SK-N-SH (cell line): ENCODE measurements at regions not wholly inside any gene's neighbourhood (a gene's known extent, or its start where the extent isn't known, plus 50 kb on each side); places are given as distances from the start of the nearest gene placed in this dataset.

Experiments used
- CHD2 ChIP-seq: fragments of 150-350 bp; IDR thresholded peaks from 2 replicates; pipeline ENCODE4 v1.6.1; 2018; ENCODE audit warnings: low read length; ENCODE audit not compliant: partially characterized antibody
- JUND ChIP-seq: IDR thresholded peaks from 2 replicates; pipeline ENCODE4 v1.4.0; 2012
- NFIC ChIP-seq: IDR thresholded peaks from 2 replicates; pipeline ENCODE4 v1.4.0; 2012; ENCODE audit warnings: borderline replicate concordance
- RFX5 ChIP-seq: IDR thresholded peaks from 2 replicates; pipeline ENCODE4 v1.6.1; 2012; ENCODE audit warnings: mild to moderate bottlenecking, improper control_type of control experiment, low read length
- SIN3A ChIP-seq: IDR thresholded peaks from 2 replicates; pipeline ENCODE4 v1.6.1; 2012; ENCODE audit warnings: low read depth, mild to moderate bottlenecking, low read length, moderate library complexity, borderline replicate concordance
- TAF1 ChIP-seq: IDR thresholded peaks from 2 replicates; pipeline ENCODE4 v1.6.1; 2012; ENCODE audit warnings: low read depth, mild to moderate bottlenecking, low read length, moderate library complexity, borderline replicate concordance
- YY1 ChIP-seq: IDR thresholded peaks from 2 replicates; pipeline ENCODE4 v1.4.0; 2012; ENCODE audit warnings: low read depth, mild to moderate bottlenecking
- TF ChIP-seq, protein P1 (sequence below): fragments of 200-600 bp; sonication (generic); IDR thresholded peaks from 2 replicates; pipeline ENCODE4 v1.6.1; 2017; ENCODE audit warnings: antibody characterized with exemption, mild to moderate bottlenecking, moderate library complexity
- TF ChIP-seq, protein P2 (sequence below): IDR thresholded peaks from 2 replicates; pipeline ENCODE4 v1.4.0; 2012; ENCODE audit warnings: low read depth
- TF ChIP-seq, protein P3 (sequence below): IDR thresholded peaks from 2 replicates; pipeline ENCODE4 v1.4.0; 2012; ENCODE audit warnings: low read depth, borderline replicate concordance

DNA sequence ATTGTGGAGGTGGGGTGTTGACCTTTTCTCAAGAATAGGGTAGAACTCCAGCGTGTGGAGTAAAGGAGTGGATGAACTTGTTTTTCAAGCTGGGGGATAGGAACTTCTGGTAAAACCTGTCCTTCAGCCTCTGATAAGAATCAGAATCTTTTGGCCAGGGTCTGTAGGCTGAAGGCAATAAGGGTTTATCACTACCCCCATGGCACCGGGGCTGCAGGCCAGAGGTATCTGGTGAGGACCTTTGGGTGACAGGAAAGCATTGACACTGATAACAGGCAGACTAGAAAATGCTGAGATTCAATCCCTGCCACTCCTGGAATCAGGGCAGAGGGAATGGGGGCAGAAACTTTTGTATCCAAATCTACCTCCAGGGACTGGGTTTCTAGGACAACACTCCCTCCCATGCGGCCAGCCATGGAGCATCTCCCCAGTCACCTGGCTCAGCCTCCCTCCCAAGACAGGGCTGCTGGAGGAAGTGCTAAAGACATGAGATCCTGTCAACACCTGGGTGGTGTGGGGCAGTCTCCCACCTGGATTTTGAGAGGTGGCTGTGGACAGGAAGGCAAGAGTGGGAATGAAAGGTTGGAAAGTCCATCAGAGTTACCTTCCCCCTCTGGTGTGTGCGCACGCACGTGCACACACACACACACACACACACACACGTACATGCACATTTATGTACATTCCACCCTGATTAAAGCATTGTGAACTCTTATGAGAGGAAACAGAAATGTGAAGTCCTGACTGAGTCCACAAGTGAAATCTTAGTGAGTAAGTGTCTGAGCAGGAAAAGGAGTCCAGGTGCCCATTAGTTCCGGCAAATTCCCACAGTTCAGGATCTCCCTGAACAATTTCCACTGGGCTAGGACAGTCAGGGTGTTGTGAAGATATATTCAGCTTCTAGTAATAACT, 53.1 kb upstream of the MARCHF10 start:
- TF ChIP-seq, protein P1, sequence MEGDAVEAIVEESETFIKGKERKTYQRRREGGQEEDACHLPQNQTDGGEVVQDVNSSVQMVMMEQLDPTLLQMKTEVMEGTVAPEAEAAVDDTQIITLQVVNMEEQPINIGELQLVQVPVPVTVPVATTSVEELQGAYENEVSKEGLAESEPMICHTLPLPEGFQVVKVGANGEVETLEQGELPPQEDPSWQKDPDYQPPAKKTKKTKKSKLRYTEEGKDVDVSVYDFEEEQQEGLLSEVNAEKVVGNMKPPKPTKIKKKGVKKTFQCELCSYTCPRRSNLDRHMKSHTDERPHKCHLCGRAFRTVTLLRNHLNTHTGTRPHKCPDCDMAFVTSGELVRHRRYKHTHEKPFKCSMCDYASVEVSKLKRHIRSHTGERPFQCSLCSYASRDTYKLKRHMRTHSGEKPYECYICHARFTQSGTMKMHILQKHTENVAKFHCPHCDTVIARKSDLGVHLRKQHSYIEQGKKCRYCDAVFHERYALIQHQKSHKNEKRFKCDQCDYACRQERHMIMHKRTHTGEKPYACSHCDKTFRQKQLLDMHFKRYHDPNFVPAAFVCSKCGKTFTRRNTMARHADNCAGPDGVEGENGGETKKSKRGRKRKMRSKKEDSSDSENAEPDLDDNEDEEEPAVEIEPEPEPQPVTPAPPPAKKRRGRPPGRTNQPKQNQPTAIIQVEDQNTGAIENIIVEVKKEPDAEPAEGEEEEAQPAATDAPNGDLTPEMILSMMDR = no peak
- TF ChIP-seq, protein P2, sequence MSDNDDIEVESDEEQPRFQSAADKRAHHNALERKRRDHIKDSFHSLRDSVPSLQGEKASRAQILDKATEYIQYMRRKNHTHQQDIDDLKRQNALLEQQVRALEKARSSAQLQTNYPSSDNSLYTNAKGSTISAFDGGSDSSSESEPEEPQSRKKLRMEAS = no peak
- no peak for TF ChIP-seq NFIC
- no peak for TF ChIP-seq YY1
- TF ChIP-seq, protein P3, sequence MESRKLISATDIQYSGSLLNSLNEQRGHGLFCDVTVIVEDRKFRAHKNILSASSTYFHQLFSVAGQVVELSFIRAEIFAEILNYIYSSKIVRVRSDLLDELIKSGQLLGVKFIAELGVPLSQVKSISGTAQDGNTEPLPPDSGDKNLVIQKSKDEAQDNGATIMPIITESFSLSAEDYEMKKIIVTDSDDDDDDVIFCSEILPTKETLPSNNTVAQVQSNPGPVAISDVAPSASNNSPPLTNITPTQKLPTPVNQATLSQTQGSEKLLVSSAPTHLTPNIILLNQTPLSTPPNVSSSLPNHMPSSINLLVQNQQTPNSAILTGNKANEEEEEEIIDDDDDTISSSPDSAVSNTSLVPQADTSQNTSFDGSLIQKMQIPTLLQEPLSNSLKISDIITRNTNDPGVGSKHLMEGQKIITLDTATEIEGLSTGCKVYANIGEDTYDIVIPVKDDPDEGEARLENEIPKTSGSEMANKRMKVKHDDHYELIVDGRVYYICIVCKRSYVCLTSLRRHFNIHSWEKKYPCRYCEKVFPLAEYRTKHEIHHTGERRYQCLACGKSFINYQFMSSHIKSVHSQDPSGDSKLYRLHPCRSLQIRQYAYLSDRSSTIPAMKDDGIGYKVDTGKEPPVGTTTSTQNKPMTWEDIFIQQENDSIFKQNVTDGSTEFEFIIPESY = no peak
- no peak for TF ChIP-seq CHD2
- no peak for TF ChIP-seq JUND
- TF ChIP-seq RFX5 = no peak
- no peak for TF ChIP-seq TAF1
- TF ChIP-seq SIN3A = no peak
